ENCODE measurements at regions not wholly inside any gene's neighbourhood (a gene's known extent, or its start where the extent isn't known, plus 50 kb on each side); places are given as distances from the start of the nearest gene placed in this dataset.

- POLR2A ChIA-PET (ENCODE audit: partially characterized antibody): no interaction called here
- CTCF ChIA-PET (ENCODE audit: partially characterized antibody): no interaction called here
- no peak overlapping the region for H3K4me2 ChIP-seq (ENCODE audit: insufficient read depth in 1 of 2, low read depth in 2 of 2, low read length in 2 of 2)
- H2BK20ac ChIP-seq (ENCODE audit: low read length): no peak overlapping the region
- H4K91ac ChIP-seq (replicated peaks; ENCODE audit: insufficient read length, low read length): no peak overlapping the region
- no peak overlapping the region for H3K4me3 ChIP-seq (ENCODE audit: extremely low read depth in 1 of 4, insufficient read depth in 2 of 4, low read depth in 3 of 4, low read length in 4 of 4)
- no peak overlapping the region for H3K23ac ChIP-seq (ENCODE audit: insufficient read length)
- no peaks in the 10 kb centered on the region for H3K27me3 ChIP-seq (replicated peaks in 1 of 4; ENCODE audit: control insufficient read depth in 3 of 4, extremely low read depth in 1 of 4, insufficient read depth in 3 of 4, low read length in 3 of 4)
- no peaks in the 10 kb centered on the region for H3K36me3 ChIP-seq (ENCODE audit: control insufficient read depth in 2 of 4, insufficient read depth in 4 of 4, low read length in 3 of 4)
- no peak overlapping the region for H2AK5ac ChIP-seq (ENCODE audit: low read depth, low read length)
- H3K27ac ChIP-seq (ENCODE audit: low read depth, low read length): no peak overlapping the region
- no peaks in the 10 kb centered on the region for H3K79me1 ChIP-seq (ENCODE audit: low read depth, low read length)
- no peak overlapping the region for H2AFZ ChIP-seq (ENCODE audit: low read length)
- H3K9me3 ChIP-seq (ENCODE audit: insufficient read depth in 2 of 2, low read depth in 1 of 2, low read length in 1 of 2): no peaks in the 10 kb centered on the region
- no peak overlapping the region for H3K56ac ChIP-seq (replicated peaks; ENCODE audit: insufficient read length, low read depth, low read length)
- FAIRE-seq (no peak), DNase-seq (ENCODE audit: low read depth in 1 of 2, low spot score in 2 of 2) (no peak)
- no peak overlapping the region for H3K14ac ChIP-seq (ENCODE audit: insufficient read length)
- no peak overlapping the region for H3K4ac ChIP-seq (replicated peaks; ENCODE audit: insufficient read length, low read depth, low read length)
- H2BK12ac ChIP-seq (ENCODE audit: low read depth, low read length): no peak overlapping the region
- no peak overlapping the region for H2BK120ac ChIP-seq (replicated peaks; ENCODE audit: low read depth, low read length)
- WGBS, 2 experiments (ENCODE audit: extremely low coverage in 1 of 2, insufficient coverage in 1 of 2, insufficient read length in 1 of 2, insufficient replicate concordance in 2 of 2, low coverage in 1 of 2, low lambda C conversion rate in 2 of 2, missing lambda C conversion rate in 1 of 2): 92% methylated on average over 2 of the region's 2 CpGs; no CpG with 5 or more reads in 1 of the 2 experiments
- no peak overlapping the region for H4K5ac ChIP-seq (ENCODE audit: insufficient read length, low read depth, low read length)
- H3K23me2 ChIP-seq (ENCODE audit: low read depth, low read length): no peaks in the 10 kb centered on the region
- no peak overlapping the region for H2BK15ac ChIP-seq (ENCODE audit: low read length)
- H4K8ac ChIP-seq (ENCODE audit: extremely low read depth, insufficient read depth, low read length): no peak overlapping the region
- H3K79me2 ChIP-seq (ENCODE audit: control insufficient read depth in 1 of 2, insufficient read depth in 2 of 2, low read length in 2 of 2): no peaks in the 10 kb centered on the region
- no peak overlapping the region for H2BK5ac ChIP-seq (ENCODE audit: low read depth, low read length)
- H3K9ac ChIP-seq (replicated peaks in 1 of 4; ENCODE audit: extremely low read depth in 1 of 4, low read depth in 3 of 4, low read length in 3 of 4): no peak overlapping the region
- no peaks in the 10 kb centered on the region for H3K4me1 ChIP-seq (replicated peaks in 1 of 4; ENCODE audit: control insufficient read depth in 3 of 4, insufficient read depth in 4 of 4, low read length in 3 of 4)
- no peaks in the 10 kb centered on the region for H4K20me1 ChIP-seq (replicated peaks in 1 of 2; ENCODE audit: control insufficient read depth in 1 of 2, insufficient read depth in 2 of 2, low read length in 2 of 2)
- H3K18ac ChIP-seq (ENCODE audit: extremely low read depth, low read length): no peak overlapping the region
- TF ChIP-seq SIRT6 (IDR thresholded peaks at IDR 0.05; ENCODE audit: low read length) (no peak), SRF (IDR thresholded peaks at IDR 0.05; ENCODE audit: low read depth, low read length) (no peak), POLR2A (IDR thresholded peaks at IDR 0.05; ENCODE audit: control extremely low read depth in 1 of 2, low read depth in 2 of 2, low read length in 2 of 2) (no peak), CTCF (IDR thresholded peaks at IDR 0.05; ENCODE audit: control extremely low read depth in 1 of 3, insufficient read depth in 1 of 3, low read depth in 1 of 3, low read length in 3 of 3) (no peak), RNF2 (IDR thresholded peaks at IDR 0.05; ENCODE audit: borderline replicate concordance, low read depth, low read length, missing control alignments, poor library complexity, severe bottlenecking) (no peak), SP2 (IDR thresholded peaks at IDR 0.05; ENCODE audit: low read length) (no peak), RXRA (IDR thresholded peaks at IDR 0.05; ENCODE audit: insufficient read depth, low read depth, low read length) (no peak), TBP (IDR thresholded peaks at IDR 0.05; ENCODE audit: low read depth, low read length) (no peak), RFX5 (IDR thresholded peaks at IDR 0.05; ENCODE audit: borderline replicate concordance, low read depth, low read length) (no peak), SIX5 (IDR thresholded peaks at IDR 0.05; ENCODE audit: low read depth, low read length) (no peak), SP1 (IDR thresholded peaks at IDR 0.05; ENCODE audit: low read depth, low read length) (no peak), CHD2 (IDR thresholded peaks at IDR 0.05; ENCODE audit: low read length) (no peak)
Observed at GRCh38 chrX:139332441-139332840, 198.1 kb upstream of the F9 start.
